ENCODE measurements at regions not wholly inside any gene's neighbourhood (a gene's known extent, or its start where the extent isn't known, plus 50 kb on each side); places are given as distances from the start of the nearest gene placed in this dataset.
"Not testable (repeated sequence)": the region's sequence is repeated elsewhere in the genome, so short reads cannot be mapped to it uniquely, and the experiment has no call there.

GRCh38 chr20:55412508-55412907, 592.8 kb downstream of the CBLN4 start:
- TF ChIP-seq, protein P1, sequence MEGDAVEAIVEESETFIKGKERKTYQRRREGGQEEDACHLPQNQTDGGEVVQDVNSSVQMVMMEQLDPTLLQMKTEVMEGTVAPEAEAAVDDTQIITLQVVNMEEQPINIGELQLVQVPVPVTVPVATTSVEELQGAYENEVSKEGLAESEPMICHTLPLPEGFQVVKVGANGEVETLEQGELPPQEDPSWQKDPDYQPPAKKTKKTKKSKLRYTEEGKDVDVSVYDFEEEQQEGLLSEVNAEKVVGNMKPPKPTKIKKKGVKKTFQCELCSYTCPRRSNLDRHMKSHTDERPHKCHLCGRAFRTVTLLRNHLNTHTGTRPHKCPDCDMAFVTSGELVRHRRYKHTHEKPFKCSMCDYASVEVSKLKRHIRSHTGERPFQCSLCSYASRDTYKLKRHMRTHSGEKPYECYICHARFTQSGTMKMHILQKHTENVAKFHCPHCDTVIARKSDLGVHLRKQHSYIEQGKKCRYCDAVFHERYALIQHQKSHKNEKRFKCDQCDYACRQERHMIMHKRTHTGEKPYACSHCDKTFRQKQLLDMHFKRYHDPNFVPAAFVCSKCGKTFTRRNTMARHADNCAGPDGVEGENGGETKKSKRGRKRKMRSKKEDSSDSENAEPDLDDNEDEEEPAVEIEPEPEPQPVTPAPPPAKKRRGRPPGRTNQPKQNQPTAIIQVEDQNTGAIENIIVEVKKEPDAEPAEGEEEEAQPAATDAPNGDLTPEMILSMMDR (IDR thresholded peaks at IDR 0.05), result not testable (repeated sequence)
- not testable (repeated sequence) for TF ChIP-seq EP300, POLR2A (IDR thresholded peaks at IDR 0.05)
